ENCODE measurements at regions not wholly inside any gene's neighbourhood (a gene's known extent, or its start where the extent isn't known, plus 50 kb on each side); places are given as distances from the start of the nearest gene placed in this dataset.

- DNase-seq, result no peak
Measured at GRCh38 chr2:118696786-118697465, 150.5 kb downstream of the EN1 start.

- no peak for DNase-seq
Measured at GRCh38 chr2:118693287-118693822, 154.1 kb downstream of the EN1 start.

GRCh38 chr2:118689874-118690273, 157.6 kb downstream of the EN1 start:
- no peak for DNase-seq

- DNase-seq, result no peak
Measured at GRCh38 chr2:118689456-118689855, 158.0 kb downstream of the EN1 start.

- DNase-seq, result no peak
Measured at GRCh38 chr2:118689033-118689432, 158.4 kb downstream of the EN1 start.

- DNase-seq, result no peak
Measured at GRCh38 chr2:118687698-118688097, 159.8 kb downstream of the EN1 start.

- DNase-seq, result no peak
Measured at GRCh38 chr2:118687192-118687591, 160.3 kb downstream of the EN1 start.

GRCh38 chr2:118686346-118686745, 161.1 kb downstream of the EN1 start:
- DNase-seq, result no peak

- DNase-seq, result no peak
Measured at GRCh38 chr2:118683460-118683859, 164.0 kb downstream of the EN1 start.

GRCh38 chr2:118678985-118679384, 168.5 kb downstream of the EN1 start:
- no peak for DNase-seq

- no peak for DNase-seq
Measured at GRCh38 chr2:118677546-118677945, 169.9 kb downstream of the EN1 start.

- DNase-seq, result no peak
Measured at GRCh38 chr2:118675531-118675930, 171.9 kb downstream of the EN1 start.

- DNase-seq, result no peak
Measured at GRCh38 chr2:118672571-118673158, 174.8 kb downstream of the EN1 start.

- DNase-seq, result no peak
Measured at GRCh38 chr2:118671701-118672454, 175.6 kb downstream of the EN1 start.

- no peak for DNase-seq
Measured at GRCh38 chr2:118670838-118671237, 176.6 kb downstream of the EN1 start.

- no peak for DNase-seq
Measured at GRCh38 chr2:118670276-118670675, 177.2 kb downstream of the EN1 start.

- no peak for DNase-seq
Measured at GRCh38 chr2:118669654-118670053, 177.8 kb downstream of the EN1 start.

GRCh38 chr2:118668431-118669424, 178.7 kb downstream of the EN1 start:
- no peak for DNase-seq

GRCh38 chr2:118667964-118668363, 179.5 kb downstream of the EN1 start:
- no peak for DNase-seq

- no peak for DNase-seq
Measured at GRCh38 chr2:118667348-118667747, 180.1 kb downstream of the EN1 start.

- no peak for DNase-seq
Measured at GRCh38 chr2:118665784-118666529, 181.5 kb downstream of the EN1 start.

GRCh38 chr2:118661179-118661578, 186.3 kb downstream of the EN1 start:
- no peak for DNase-seq

Data from activated CD4-positive, alpha-beta T cell treated with anti-CD3 and anti-CD28 coated beads, Interleukin-2, amount 50 U/mL, for 16 hours (primary cell).